Activated B cell treated with CpG ODN at 0.5 μM for 24 hours (primary cell): ENCODE measurements at regions not wholly inside any gene's neighbourhood (a gene's known extent, or its start where the extent isn't known, plus 50 kb on each side); places are given as distances from the start of the nearest gene placed in this dataset.

ENCODE experiments used
- ATAC-seq: fragments of 200-7000 bp; cut with Tn5 transposase; one replicate; pipeline ENCODE4 v1.10.0; 2021; ENCODE audit warnings: low read depth, mild to moderate bottlenecking, moderate library complexity
- CTCF ChIA-PET: fragments of 350-600 bp; sonication (Branson Sonifier 250); formaldehyde crosslinking; loops from one replicate; lab custom pipeline; 2021; ENCODE audit warnings: antibody characterized with exemption; lab: Charles Lee
- POLR2A ChIA-PET: fragments of 350-600 bp; sonication (Branson Sonifier 250); formaldehyde crosslinking; loops from one replicate; lab custom pipeline; 2021; ENCODE audit warnings: antibody characterized with exemption; lab: Charles Lee
- DNase-seq: peaks from one replicate; pipeline ENCODE4 v3.0.0; 2022
- H3K27ac Mint-ChIP-seq: one replicate; pipeline ENCODE4 v1.8.0; 2020; ENCODE audit warnings: mixed read lengths
- H3K27me3 Mint-ChIP-seq: one replicate; pipeline ENCODE4 v1.8.0; 2021; ENCODE audit warnings: mixed read lengths
- H3K36me3 Mint-ChIP-seq: one replicate; pipeline ENCODE4 v1.8.0; 2021; ENCODE audit warnings: low read depth, mixed read lengths
- H3K4me1 Mint-ChIP-seq: one replicate; pipeline ENCODE4 v1.8.0; 2021; ENCODE audit warnings: mixed read lengths
- H3K4me3 Mint-ChIP-seq: one replicate; pipeline ENCODE4 v1.8.0; 2020; ENCODE audit warnings: mild to moderate bottlenecking, mixed read lengths
- H3K9me3 Mint-ChIP-seq: one replicate; pipeline ENCODE4 v1.8.0; 2020; ENCODE audit warnings: mixed read lengths
- intact Hi-C: fragments of 100-400 bp; cut with micrococcal nuclease; formaldehyde crosslinking; loops from one replicate; pipeline ENCODE4 v1.15.1; 2024
- TF ChIP-seq, protein P1 (sequence below): fragments of 200-600 bp; IDR thresholded peaks from one replicate; pipeline ENCODE4 v1.8.0; 2022; ENCODE audit warnings: antibody characterized with exemption, mild to moderate bottlenecking

DNA sequence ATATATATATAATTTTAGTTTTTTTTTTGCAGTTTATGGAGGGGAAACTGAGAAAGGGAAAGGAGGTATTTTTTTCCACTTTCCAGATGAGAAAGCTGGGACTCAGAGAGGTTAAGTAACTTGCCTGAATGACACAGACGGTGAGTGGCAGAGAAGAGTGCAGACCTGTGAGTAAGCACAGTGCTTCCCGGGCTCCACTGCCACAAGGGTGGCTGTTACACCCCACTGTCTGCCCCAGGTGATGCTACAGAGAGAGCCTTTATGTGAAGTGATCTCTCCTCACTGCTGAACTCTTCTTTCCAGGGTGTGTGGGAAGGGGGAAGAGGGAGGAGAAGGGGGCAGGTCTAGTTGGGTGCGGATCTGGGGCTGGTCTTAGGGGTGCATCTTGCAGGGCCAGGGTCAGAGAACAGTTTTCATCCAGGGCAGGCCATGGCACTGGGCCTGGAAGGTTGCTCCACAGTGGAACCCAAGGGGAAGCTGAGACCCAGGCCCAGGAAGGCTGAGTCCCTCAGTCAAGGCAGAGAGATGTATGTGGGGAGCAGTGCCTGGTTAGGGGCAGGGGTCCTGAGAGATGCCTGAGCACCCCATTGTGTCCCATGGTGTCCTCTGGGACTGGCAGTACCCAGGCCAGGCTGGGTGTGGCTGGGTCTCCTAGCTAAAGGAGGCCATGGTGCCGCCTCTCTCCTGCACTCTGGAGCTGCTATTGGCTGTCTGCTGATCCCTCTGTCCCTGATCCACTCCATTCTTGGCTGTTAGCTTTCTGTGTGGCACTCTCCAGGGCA is 357.5 kb downstream of the PTPRU start:
- Mint-ChIP-seq H3K9me3 (peaks cover 2% of the 10 kb centered on the region), H3K36me3 (no peaks in the 10 kb centered on the region), H3K4me3 (no peak overlapping the region), H3K27me3 (peaks cover 3% of the 10 kb centered on the region), H3K27ac (no peak overlapping the region), H3K4me1 (no peaks in the 10 kb centered on the region)
- ChIA-PET CTCF (no interaction called here), POLR2A (no interaction called here)
- TF ChIP-seq, protein P1, sequence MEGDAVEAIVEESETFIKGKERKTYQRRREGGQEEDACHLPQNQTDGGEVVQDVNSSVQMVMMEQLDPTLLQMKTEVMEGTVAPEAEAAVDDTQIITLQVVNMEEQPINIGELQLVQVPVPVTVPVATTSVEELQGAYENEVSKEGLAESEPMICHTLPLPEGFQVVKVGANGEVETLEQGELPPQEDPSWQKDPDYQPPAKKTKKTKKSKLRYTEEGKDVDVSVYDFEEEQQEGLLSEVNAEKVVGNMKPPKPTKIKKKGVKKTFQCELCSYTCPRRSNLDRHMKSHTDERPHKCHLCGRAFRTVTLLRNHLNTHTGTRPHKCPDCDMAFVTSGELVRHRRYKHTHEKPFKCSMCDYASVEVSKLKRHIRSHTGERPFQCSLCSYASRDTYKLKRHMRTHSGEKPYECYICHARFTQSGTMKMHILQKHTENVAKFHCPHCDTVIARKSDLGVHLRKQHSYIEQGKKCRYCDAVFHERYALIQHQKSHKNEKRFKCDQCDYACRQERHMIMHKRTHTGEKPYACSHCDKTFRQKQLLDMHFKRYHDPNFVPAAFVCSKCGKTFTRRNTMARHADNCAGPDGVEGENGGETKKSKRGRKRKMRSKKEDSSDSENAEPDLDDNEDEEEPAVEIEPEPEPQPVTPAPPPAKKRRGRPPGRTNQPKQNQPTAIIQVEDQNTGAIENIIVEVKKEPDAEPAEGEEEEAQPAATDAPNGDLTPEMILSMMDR, result no peak
- intact Hi-C loops, result no loop called here
- no peak for ATAC-seq
- no peak for DNase-seq

DNA sequence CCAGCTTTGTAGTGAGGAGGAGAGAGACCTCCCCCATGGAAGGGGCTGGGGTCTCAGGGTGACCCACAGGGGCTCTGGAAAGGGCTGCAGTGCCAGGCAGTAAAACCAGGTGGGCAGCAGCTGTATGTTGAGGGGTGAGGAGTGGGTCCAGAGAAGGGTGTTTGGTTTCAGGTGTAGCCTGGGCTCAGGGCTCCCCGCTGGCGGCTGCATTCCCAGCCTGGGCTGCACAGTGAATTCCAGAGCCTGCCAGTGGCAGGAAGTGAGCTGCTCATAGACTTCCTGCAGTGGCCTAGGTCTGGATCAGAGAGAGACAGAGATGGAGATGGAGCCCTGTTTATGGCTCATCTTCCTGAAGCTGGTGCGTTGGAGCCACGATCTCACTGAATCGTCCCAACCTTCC is 356.4 kb downstream of the PTPRU start:
- CTCF ChIA-PET, result no interaction called here
- no peaks in the 10 kb centered on the region for H3K36me3 Mint-ChIP-seq
- no peak for ATAC-seq
- intact Hi-C loops, result no loop called here
- no peak for DNase-seq
- POLR2A ChIA-PET, result no interaction called here
- H3K4me3 Mint-ChIP-seq, result no peak overlapping the region
- peaks cover 2% of the 10 kb centered on the region for H3K9me3 Mint-ChIP-seq
- no peaks in the 10 kb centered on the region for H3K4me1 Mint-ChIP-seq
- no peak overlapping the region for H3K27ac Mint-ChIP-seq
- TF ChIP-seq, protein P1, result no peak
- peaks cover 3% of the 10 kb centered on the region for H3K27me3 Mint-ChIP-seq

DNA sequence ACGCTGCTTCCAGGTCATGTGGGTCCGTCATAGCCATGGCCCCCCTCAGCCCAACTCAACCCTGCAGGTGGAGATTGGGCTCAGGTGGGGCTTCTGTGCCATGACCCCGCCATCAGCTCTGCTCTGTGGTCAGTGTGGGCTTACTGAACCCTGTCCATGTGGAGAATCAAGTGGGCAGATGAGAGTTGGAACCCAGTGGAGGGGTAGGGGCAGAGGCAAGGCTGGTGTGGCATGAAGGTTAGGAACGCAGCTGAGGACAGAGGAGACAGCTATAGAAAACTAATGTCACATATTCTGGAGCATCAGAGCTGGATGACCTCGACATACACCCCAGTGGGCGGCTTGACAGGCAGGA is 355.9 kb downstream of the PTPRU start:
- no peak for ATAC-seq
- TF ChIP-seq, protein P1, result no peak
- H3K27ac Mint-ChIP-seq, result no peak overlapping the region
- H3K4me1 Mint-ChIP-seq, result no peaks in the 10 kb centered on the region
- ChIA-PET CTCF (no interaction called here), POLR2A (no interaction called here)
- no peaks in the 10 kb centered on the region for H3K36me3 Mint-ChIP-seq
- H3K4me3 Mint-ChIP-seq, result no peak overlapping the region
- intact Hi-C loops, result no loop called here
- peaks cover 3% of the 10 kb centered on the region for H3K27me3 Mint-ChIP-seq
- no peak for DNase-seq
- H3K9me3 Mint-ChIP-seq, result peaks cover 2% of the 10 kb centered on the region

DNA sequence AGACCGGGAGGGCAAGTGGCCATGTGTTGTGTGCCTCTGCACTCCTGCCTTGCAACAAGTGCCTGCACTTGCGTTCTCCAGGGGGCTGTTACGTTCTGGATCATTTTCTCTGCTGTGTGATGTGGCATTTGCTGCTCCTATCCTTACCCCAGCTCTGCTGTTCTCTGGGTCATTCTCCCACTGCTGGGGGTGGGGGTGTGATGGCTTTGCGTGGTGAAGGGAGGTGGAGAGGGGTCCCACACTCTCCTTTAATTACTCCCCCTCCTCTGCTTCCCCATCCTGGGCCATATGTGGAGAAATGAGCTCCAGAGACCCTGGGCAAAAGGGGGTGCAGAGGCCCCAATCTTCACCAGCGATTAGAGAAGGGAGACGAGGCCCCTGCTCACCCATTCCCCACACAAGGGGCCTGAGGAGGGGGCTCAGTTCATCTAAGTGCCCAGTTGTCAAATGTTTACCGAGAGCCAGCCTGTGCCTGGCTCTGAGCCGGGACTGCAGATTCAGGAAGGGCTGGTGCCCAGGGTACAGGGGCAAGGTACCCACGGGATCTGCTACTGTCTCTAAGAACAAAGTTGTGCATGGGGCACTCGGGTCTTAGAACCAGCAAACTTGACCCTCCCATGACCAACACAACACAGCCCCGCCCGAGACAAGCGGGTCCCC is 355.4 kb downstream of the PTPRU start:
- POLR2A ChIA-PET, result no interaction called here
- H3K27me3 Mint-ChIP-seq, result peaks cover 3% of the 10 kb centered on the region

More for the DNA sequence above, 355.4 kb downstream of the PTPRU start:
- TF ChIP-seq, protein P1, result no peak
- intact Hi-C loops, result no loop called here
- H3K9me3 Mint-ChIP-seq, result peaks cover 4% of the 10 kb centered on the region
- DNase-seq (no peak), ATAC-seq (no peak)
- H3K4me1 Mint-ChIP-seq, result no peaks in the 10 kb centered on the region
- H3K4me3 Mint-ChIP-seq, result no peak overlapping the region
- no peak overlapping the region for H3K27ac Mint-ChIP-seq
- no peaks in the 10 kb centered on the region for H3K36me3 Mint-ChIP-seq
- CTCF ChIA-PET, result no interaction called here
